ENCODE measurements at regions not wholly inside any gene's neighbourhood (a gene's known extent, or its start where the extent isn't known, plus 50 kb on each side); places are given as distances from the start of the nearest gene placed in this dataset.

- TF ChIP-seq GATA2 (IDR thresholded peaks at IDR 0.05; ENCODE audit: low read depth, low read length) (no peak), GATA3 (IDR thresholded peaks at IDR 0.05; ENCODE audit: low read depth, low read length) (no peak)
These were observed 174.5 kb downstream of the PLPPR4 start for GRCh38 chr1:99438656-99439230.

GRCh38 chr1:99439433-99440075, 175.3 kb downstream of the PLPPR4 start:
- TF ChIP-seq GATA3 (IDR thresholded peaks at IDR 0.05; ENCODE audit: low read depth, low read length): no peak
- TF ChIP-seq GATA2 (IDR thresholded peaks at IDR 0.05; ENCODE audit: low read depth, low read length): no peak

- no peak for TF ChIP-seq GATA3 (IDR thresholded peaks at IDR 0.05; ENCODE audit: low read depth, low read length)
- TF ChIP-seq GATA2 (IDR thresholded peaks at IDR 0.05; ENCODE audit: low read depth, low read length): no peak
These were observed 177.2 kb downstream of the PLPPR4 start for GRCh38 chr1:99441299-99442095.

GRCh38 chr1:99445071-99445470, 180.8 kb downstream of the PLPPR4 start:
- no peak for TF ChIP-seq GATA3 (IDR thresholded peaks at IDR 0.05; ENCODE audit: low read depth, low read length)
- no peak for TF ChIP-seq GATA2 (IDR thresholded peaks at IDR 0.05; ENCODE audit: low read depth, low read length)

- TF ChIP-seq GATA3 (IDR thresholded peaks at IDR 0.05; ENCODE audit: low read depth, low read length) (no peak), GATA2 (IDR thresholded peaks at IDR 0.05; ENCODE audit: low read depth, low read length) (no peak)
These were observed 181.2 kb downstream of the PLPPR4 start for GRCh38 chr1:99445486-99445885.

- TF ChIP-seq GATA2 (IDR thresholded peaks at IDR 0.05; ENCODE audit: low read depth, low read length) (no peak), GATA3 (IDR thresholded peaks at IDR 0.05; ENCODE audit: low read depth, low read length) (no peak)
These were observed 183.4 kb downstream of the PLPPR4 start for GRCh38 chr1:99447721-99448120.

- TF ChIP-seq GATA3 (IDR thresholded peaks at IDR 0.05; ENCODE audit: low read depth, low read length): no peak
- TF ChIP-seq GATA2 (IDR thresholded peaks at IDR 0.05; ENCODE audit: low read depth, low read length): no peak
These were observed 190.2 kb upstream of the PALMD start for GRCh38 chr1:99455760-99456159.

GRCh38 chr1:99456536-99456935, 189.4 kb upstream of the PALMD start:
- no peak for TF ChIP-seq GATA2 (IDR thresholded peaks at IDR 0.05; ENCODE audit: low read depth, low read length)
- no peak for TF ChIP-seq GATA3 (IDR thresholded peaks at IDR 0.05; ENCODE audit: low read depth, low read length)

- TF ChIP-seq GATA3 (IDR thresholded peaks at IDR 0.05; ENCODE audit: low read depth, low read length) (peak; percentile 82), GATA2 (IDR thresholded peaks at IDR 0.05; ENCODE audit: low read depth, low read length) (peak; percentile 48; the same call in 1 of the 2 replicates)
These were observed 188.3 kb upstream of the PALMD start for GRCh38 chr1:99457381-99458165.

- TF ChIP-seq GATA3 (IDR thresholded peaks at IDR 0.05; ENCODE audit: low read depth, low read length) (no peak), GATA2 (IDR thresholded peaks at IDR 0.05; ENCODE audit: low read depth, low read length) (no peak)
These were observed 184.4 kb upstream of the PALMD start for GRCh38 chr1:99461499-99461898.

- TF ChIP-seq GATA3 (IDR thresholded peaks at IDR 0.05; ENCODE audit: low read depth, low read length): no peak
- no peak for TF ChIP-seq GATA2 (IDR thresholded peaks at IDR 0.05; ENCODE audit: low read depth, low read length)
These were observed 181.2 kb upstream of the PALMD start for GRCh38 chr1:99464738-99465137.

- TF ChIP-seq GATA3 (IDR thresholded peaks at IDR 0.05; ENCODE audit: low read depth, low read length) (peak; percentile 94), GATA2 (IDR thresholded peaks at IDR 0.05; ENCODE audit: low read depth, low read length) (peak; percentile 96)
These were observed 180.6 kb upstream of the PALMD start for GRCh38 chr1:99465176-99465900.

- TF ChIP-seq GATA3 (IDR thresholded peaks at IDR 0.05; ENCODE audit: low read depth, low read length) (no peak), GATA2 (IDR thresholded peaks at IDR 0.05; ENCODE audit: low read depth, low read length) (no peak)
These were observed 178.3 kb upstream of the PALMD start for GRCh38 chr1:99467645-99468044.

Data from SH-SY5Y (cell line).